ENCODE measurements at regions not wholly inside any gene's neighbourhood (a gene's known extent, or its start where the extent isn't known, plus 50 kb on each side); places are given as distances from the start of the nearest gene placed in this dataset.

DNA sequence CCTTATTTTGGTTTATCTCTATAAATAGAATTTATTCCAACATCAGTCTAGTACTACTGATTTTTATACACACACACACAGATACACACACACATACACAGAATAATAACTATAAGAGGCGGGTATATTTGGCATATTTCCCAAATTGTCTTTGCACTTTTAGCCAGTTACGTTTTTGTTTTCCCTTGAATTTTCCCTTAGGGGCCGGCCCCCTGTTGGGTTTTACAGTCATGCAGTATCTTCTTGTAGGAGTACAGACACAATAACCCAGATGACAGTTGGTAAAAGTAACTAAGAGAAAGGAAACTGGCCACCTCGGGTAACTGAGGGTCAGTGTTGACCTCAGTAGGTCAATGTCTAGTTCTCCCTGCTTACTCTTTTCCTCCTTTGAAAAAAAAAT lies 50.9 kb downstream of the DISP1 start:
- POLR2A ChIA-PET: no interaction called here
- intact Hi-C loops (cut with micrococcal nuclease): no loop called here
- no peak for FAIRE-seq
- DNase-seq (ENCODE audit: extremely low read depth in 1 of 4, low spot score in 3 of 4): no peak
- H3K79me2 ChIP-seq (ENCODE audit: control insufficient read depth, insufficient read depth, low read length): no peaks in the 10 kb centered on the region
- H3K9me1 ChIP-seq (ENCODE audit: control insufficient read depth, insufficient read depth, low read length): no peaks in the 10 kb centered on the region
- CTCF ChIA-PET (ENCODE audit: low intra/inter-chr PET ratio): no interaction called here
- H3K4me1 ChIP-seq (replicated peaks in 1 of 2; ENCODE audit: control insufficient read depth in 2 of 2, insufficient read depth in 2 of 2, low read length in 2 of 2): no peaks in the 10 kb centered on the region
- BruUV-seq (replicated peaks): no TSS peak
- no peaks in the 10 kb centered on the region for H3K27me3 ChIP-seq (ENCODE audit: control insufficient read depth in 2 of 2, insufficient read depth in 2 of 2, low read length in 2 of 2)
- no peak overlapping the region for H3K4me2 ChIP-seq (ENCODE audit: insufficient read depth, low read length)
- H3K27ac ChIP-seq (ENCODE audit: extremely low read depth, low read depth, low read length): no peak overlapping the region
- no peak for ATAC-seq
- no peaks in the 10 kb centered on the region for H4K20me1 ChIP-seq (replicated peaks; ENCODE audit: control insufficient read depth, insufficient read depth, low read length)
- no peaks in the 10 kb centered on the region for H3K36me3 ChIP-seq (ENCODE audit: control insufficient read depth, insufficient read depth, low read length)
- 0% methylated on average over 4 of the region's 4 CpGs for WGBS (ENCODE audit: insufficient coverage, low coverage, missing lambda C conversion rate)
- no peaks in the 10 kb centered on the region for H3K9me3 ChIP-seq (replicated peaks; ENCODE audit: control insufficient read depth, insufficient read depth, low read depth, low read length)
- no peak overlapping the region for H2AFZ ChIP-seq (ENCODE audit: low read depth, low read length)
- H3K9ac ChIP-seq (ENCODE audit: insufficient read depth in 1 of 2, low read depth in 2 of 2, low read length in 2 of 2): no peak overlapping the region
- in situ Hi-C loops (cut with MboI): no loop called here
- H3K4me3 ChIP-seq: no peak overlapping the region
- TF ChIP-seq RNF219 (CRISPR knock-in tag; IDR thresholded peaks at IDR 0.05) (no peak), FOS (IDR thresholded peaks at IDR 0.05; ENCODE audit: extremely low read depth, insufficient read length) (no peak), ZNF175 (CRISPR knock-in tag; IDR thresholded peaks at IDR 0.05; ENCODE audit: low read depth) (no peak), RBM22 (IDR thresholded peaks at IDR 0.05; ENCODE audit: low read depth, low read length, poor library complexity, severe bottlenecking) (no peak), SRSF9 (IDR thresholded peaks at IDR 0.05; ENCODE audit: borderline replicate concordance, low read depth, low read length) (no peak), ZNF384 (IDR thresholded peaks at IDR 0.05; ENCODE audit: low read depth, low read length) (no peak), POLR2AphosphoS2 (IDR thresholded peaks at IDR 0.05; ENCODE audit: low read length) (no peak), FOXK2 (conservative IDR thresholded peaks at IDR 0.05 in 1 of 2, IDR thresholded peaks at IDR 0.05 in 1 of 2; ENCODE audit: low read depth in 2 of 2) (no peak), SFPQ (IDR thresholded peaks at IDR 0.05; ENCODE audit: low read depth, low read length) (no peak)
- TF ChIP-seq, protein P1, sequence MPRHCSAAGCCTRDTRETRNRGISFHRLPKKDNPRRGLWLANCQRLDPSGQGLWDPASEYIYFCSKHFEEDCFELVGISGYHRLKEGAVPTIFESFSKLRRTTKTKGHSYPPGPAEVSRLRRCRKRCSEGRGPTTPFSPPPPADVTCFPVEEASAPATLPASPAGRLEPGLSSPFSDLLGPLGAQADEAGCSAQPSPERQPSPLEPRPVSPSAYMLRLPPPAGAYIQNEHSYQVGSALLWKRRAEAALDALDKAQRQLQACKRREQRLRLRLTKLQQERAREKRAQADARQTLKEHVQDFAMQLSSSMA (CRISPR knock-in tag; IDR thresholded peaks at IDR 0.05): no peak
- TF ChIP-seq, protein P2, sequence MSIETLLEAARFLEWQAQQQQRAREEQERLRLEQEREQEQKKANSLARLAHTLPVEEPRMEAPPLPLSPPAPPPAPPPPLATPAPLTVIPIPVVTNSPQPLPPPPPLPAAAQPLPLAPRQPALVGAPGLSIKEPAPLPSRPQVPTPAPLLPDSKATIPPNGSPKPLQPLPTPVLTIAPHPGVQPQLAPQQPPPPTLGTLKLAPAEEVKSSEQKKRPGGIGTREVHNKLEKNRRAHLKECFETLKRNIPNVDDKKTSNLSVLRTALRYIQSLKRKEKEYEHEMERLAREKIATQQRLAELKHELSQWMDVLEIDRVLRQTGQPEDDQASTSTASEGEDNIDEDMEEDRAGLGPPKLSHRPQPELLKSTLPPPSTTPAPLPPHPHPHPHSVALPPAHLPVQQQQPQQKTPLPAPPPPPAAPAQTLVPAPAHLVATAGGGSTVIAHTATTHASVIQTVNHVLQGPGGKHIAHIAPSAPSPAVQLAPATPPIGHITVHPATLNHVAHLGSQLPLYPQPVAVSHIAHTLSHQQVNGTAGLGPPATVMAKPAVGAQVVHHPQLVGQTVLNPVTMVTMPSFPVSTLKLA (conservative IDR thresholded peaks at IDR 0.05): no peak
- TF ChIP-seq, protein P3, sequence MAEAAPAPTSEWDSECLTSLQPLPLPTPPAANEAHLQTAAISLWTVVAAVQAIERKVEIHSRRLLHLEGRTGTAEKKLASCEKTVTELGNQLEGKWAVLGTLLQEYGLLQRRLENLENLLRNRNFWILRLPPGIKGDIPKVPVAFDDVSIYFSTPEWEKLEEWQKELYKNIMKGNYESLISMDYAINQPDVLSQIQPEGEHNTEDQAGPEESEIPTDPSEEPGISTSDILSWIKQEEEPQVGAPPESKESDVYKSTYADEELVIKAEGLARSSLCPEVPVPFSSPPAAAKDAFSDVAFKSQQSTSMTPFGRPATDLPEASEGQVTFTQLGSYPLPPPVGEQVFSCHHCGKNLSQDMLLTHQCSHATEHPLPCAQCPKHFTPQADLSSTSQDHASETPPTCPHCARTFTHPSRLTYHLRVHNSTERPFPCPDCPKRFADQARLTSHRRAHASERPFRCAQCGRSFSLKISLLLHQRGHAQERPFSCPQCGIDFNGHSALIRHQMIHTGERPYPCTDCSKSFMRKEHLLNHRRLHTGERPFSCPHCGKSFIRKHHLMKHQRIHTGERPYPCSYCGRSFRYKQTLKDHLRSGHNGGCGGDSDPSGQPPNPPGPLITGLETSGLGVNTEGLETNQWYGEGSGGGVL (CRISPR knock-in tag; IDR thresholded peaks at IDR 0.05): no peak
- TF ChIP-seq, protein P4, sequence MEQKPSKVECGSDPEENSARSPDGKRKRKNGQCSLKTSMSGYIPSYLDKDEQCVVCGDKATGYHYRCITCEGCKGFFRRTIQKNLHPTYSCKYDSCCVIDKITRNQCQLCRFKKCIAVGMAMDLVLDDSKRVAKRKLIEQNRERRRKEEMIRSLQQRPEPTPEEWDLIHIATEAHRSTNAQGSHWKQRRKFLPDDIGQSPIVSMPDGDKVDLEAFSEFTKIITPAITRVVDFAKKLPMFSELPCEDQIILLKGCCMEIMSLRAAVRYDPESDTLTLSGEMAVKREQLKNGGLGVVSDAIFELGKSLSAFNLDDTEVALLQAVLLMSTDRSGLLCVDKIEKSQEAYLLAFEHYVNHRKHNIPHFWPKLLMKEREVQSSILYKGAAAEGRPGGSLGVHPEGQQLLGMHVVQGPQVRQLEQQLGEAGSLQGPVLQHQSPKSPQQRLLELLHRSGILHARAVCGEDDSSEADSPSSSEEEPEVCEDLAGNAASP (IDR thresholded peaks at IDR 0.05): no peak
